ENCODE measurements at regions not wholly inside any gene's neighbourhood (a gene's known extent, or its start where the extent isn't known, plus 50 kb on each side); places are given as distances from the start of the nearest gene placed in this dataset.

DNA sequence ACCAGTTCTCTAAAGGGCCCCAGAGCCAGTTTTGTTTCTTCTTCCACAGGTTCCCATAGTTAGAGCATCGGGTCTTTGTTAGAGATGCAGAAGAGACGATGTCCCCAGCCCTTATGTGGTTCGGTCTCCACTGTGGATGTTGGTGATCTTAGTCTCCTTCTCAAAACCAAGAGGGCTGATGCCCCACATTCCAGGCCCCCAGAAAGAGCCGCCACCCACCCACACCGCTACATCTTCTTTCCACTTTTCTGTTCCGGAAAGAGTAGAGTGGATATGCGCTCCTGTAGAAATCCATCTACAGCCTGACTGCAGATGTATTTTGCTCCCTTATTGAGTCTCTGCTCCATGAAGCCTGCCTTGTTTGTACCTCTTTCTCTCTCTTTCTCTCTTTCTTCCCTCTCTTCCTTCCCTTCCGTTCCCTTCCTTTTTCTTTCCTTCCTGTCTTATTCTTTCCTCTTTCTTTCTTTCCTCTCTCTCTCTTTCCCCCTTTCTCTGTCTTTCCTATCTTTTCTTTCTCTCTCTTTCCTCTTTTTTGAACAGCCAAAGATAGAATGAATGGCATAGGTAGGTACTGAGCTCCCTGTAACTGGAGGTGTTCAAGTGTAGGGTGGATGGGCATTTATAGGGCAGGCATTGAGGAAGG is 224.3 kb downstream of the SEC14L1 start:
- in situ Hi-C loops (cut with MboI; ENCODE audit: low sequenced_read_pairs, unreplicated experiment), result no loop called here
- DNase-seq (ENCODE audit: low spot score), result no peak
- TF ChIP-seq CTCF (IDR thresholded peaks at IDR 0.05; ENCODE audit: borderline replicate concordance, control extremely low read depth, extremely low read depth, insufficient read depth, missing control alignments), result no peak

DNA sequence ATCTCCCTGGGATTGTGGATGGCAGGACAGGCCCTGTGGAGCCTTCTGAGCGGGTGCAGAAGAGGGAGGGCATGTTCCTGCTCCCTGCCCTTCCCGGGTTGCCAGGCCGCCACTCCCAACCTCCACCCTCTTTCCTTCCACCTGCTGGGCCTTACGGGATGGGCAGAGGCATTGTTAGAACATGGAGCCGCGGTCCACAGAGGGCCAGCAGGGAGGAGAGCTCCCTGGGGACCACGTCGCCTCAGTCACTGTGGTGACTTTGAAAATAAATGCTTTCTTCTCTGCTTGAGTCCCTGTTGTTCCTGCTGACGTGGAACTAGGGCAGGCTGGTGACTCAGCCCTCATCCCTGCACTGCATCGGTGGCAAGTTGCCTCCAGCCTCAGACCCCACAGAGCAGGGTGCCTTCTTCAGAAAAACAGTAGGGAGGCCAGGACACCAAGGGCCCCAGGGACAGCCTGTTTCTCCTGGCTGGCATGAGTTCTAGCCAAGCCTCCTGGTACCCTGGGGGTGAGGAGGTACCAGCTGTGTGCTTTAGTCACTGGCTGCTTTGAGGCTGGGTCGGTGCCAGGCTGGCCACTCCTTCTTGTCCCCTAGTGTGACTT is 224.9 kb downstream of the SEC14L1 start:
- no peak for DNase-seq (ENCODE audit: low spot score)
- no peak for TF ChIP-seq CTCF (IDR thresholded peaks at IDR 0.05; ENCODE audit: borderline replicate concordance, control extremely low read depth, extremely low read depth, insufficient read depth, missing control alignments)
- in situ Hi-C loops (cut with MboI; ENCODE audit: low sequenced_read_pairs, unreplicated experiment), result no loop called here

DNA sequence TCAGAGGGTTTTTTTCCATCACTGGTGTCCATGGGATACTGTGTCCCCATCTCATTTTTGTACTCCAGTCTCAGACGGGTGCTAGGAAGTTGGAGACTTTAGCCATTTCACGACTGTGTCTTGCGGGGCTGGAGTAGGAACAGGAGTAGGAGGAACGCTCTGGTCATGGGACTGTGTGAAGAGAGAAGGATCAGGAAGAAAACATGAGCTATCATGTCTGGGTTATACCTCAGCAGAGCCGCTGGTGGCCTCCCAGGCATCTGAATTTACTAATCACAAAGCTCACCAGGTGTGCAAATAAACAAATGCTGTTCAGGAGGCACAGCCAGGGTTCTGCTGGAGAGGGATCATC is 225.4 kb downstream of the SEC14L1 start:
- no peak for DNase-seq (ENCODE audit: low spot score)
- in situ Hi-C loops (cut with MboI; ENCODE audit: low sequenced_read_pairs, unreplicated experiment), result no loop called here
- TF ChIP-seq CTCF (IDR thresholded peaks at IDR 0.05; ENCODE audit: borderline replicate concordance, control extremely low read depth, extremely low read depth, insufficient read depth, missing control alignments), result no peak

DNA sequence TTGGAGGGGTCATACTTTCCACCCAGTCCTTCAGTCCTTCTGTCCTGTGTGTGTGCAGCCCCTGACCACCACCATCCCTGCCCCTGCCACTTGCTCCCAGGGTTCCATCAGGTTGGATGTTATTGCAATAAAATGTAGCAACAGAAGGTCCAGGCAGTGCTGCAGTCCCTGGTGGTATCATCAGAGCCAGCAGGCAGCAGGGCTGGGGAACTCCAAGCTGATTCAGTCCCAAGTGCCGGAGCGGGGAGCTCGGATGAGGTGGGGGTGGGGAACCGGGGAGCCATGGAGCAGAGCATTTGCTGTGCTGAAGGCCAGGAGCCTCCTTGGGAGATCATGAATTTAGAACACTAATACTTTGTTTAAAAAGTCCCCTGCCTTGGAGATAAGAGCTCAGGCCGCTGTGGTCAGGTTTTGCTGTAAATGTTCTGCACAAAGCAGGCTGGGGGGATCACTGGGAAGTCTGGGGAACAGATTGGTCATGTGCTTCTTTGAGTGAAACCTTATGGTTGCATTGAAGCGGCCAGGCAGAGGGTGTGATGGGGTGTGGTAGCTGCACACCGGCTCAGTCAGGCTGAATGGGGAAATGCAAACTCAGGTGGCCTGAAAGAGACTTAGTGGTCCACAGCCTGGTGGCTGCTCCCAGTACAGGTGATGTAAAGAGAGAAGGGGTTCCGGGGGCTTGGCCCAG is 225.9 kb downstream of the SEC14L1 start:
- DNase-seq (ENCODE audit: low spot score), result no peak
- in situ Hi-C loops (cut with MboI; ENCODE audit: low sequenced_read_pairs, unreplicated experiment), result no loop called here
- TF ChIP-seq CTCF (IDR thresholded peaks at IDR 0.05; ENCODE audit: borderline replicate concordance, control extremely low read depth, extremely low read depth, insufficient read depth, missing control alignments), result no peak

GRCh38 chr17:77369544-77369971 is 228.8 kb downstream of the SEC14L1 start:
- DNase-seq (ENCODE audit: low spot score), result no peak
- TF ChIP-seq CTCF (IDR thresholded peaks at IDR 0.05; ENCODE audit: borderline replicate concordance, control extremely low read depth, extremely low read depth, insufficient read depth, missing control alignments), result no peak
- in situ Hi-C loops (cut with MboI; ENCODE audit: low sequenced_read_pairs, unreplicated experiment), result no loop called here

- TF ChIP-seq CTCF (IDR thresholded peaks at IDR 0.05; ENCODE audit: borderline replicate concordance, control extremely low read depth, extremely low read depth, insufficient read depth, missing control alignments), result no peak
- in situ Hi-C loops (cut with MboI; ENCODE audit: low sequenced_read_pairs, unreplicated experiment), result no loop called here
- DNase-seq (ENCODE audit: low spot score), result no peak
Observed at GRCh38 chr17:77370586-77370985, 229.8 kb downstream of the SEC14L1 start.
